GM19468 (cell line): ENCODE measurements at regions not wholly inside any gene's neighbourhood (a gene's known extent, or its start where the extent isn't known, plus 50 kb on each side); places are given as distances from the start of the nearest gene placed in this dataset.

Experiments
- ATAC-seq: cut with Tn5 transposase; IDR thresholded peaks from one replicate; pipeline ENCODE4 v1.9.1; 2021; ENCODE audit warnings: mild to moderate bottlenecking, moderate library complexity, moderate number of reproducible peaks; ENCODE audit not compliant: unreplicated experiment; ENCODE audit errors: extremely low read depth

DNA sequence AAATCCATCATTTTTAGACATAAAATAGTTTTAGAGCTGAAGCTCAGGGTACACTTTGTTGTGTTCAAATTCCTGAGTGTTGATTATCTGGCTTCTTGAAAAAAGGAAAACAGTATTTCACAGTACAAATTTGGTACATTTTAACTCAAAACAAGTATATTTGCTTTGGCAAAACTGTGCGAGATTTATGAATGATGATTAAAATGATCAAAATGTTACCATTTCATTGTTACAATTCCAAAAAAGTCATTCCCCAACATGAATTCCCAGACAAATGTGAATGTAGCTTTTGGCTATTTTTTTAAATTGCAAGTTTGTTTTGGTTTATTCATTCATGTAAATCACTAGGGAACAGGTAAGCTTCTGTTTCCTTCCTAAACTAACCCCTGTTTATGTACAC is 347.4 kb upstream of the DCBLD2 start:
- no peak for ATAC-seq

DNA sequence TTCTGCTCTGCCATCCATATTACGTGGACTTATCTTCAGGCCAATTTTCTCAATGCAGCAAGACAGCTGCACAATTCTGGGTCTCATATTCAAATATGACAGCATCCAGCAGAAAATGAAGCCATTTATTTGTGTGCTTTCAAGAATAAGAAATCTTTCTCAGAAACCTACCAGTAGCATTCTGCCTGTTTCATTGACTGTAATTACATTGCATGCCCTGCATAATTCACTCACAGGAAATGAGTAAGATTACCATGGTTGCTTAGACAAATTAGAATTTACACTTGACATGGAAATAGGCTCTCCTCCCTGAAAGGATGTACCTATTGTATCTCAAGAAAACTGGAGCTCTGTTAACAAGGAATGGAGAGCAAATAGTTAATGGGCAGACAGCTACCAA is 346.6 kb upstream of the DCBLD2 start:
- ATAC-seq, result no peak

DNA sequence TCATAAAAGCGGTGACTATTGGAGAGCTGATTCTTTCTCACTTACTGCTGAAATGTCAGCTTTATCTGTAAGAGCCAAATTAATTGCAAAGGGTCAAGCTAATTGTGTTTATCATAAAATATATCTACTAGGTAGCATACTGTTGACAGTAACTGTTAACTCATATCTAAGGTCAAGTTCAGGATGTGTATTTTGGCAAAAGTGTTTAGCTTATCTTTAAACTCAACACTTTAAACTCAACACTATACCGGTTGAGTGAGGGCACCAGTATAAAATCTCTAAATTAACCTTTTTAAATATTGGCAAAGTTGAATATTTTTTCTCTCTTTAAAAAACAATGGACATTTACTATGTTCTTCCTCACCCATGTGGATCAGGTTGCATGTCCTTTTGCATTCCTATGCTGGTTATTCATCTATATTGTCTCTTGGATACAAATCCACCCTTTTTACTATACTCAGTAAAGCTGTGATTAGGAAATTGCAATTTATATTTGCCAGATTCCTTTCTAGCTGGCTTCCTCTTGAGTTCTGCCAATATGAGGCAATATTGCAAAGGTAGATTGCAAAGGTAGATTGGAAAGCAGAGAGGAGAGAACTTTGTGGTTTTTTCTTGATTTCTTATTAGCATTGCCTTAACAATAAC is 344.6 kb upstream of the DCBLD2 start:
- no peak for ATAC-seq

DNA sequence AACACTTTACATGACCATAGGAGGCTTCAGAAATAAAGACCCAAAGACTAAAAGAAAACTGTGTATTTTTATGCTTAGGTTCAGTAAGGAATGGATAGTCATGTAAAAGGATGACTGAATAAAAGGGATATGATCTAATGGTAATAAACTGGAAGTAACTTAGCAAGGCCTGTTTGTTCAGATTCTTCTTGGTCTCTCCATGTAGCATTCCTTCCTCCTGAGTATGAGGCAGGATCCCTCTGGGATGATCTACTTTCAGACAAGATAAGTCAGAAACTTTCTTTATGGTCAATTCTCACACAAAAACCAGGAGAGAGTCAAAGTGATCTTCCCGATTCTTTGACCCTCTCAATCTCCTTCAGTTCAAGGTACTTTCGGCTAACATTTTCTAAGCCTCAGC is 340.8 kb upstream of the DCBLD2 start:
- no peak for ATAC-seq

DNA sequence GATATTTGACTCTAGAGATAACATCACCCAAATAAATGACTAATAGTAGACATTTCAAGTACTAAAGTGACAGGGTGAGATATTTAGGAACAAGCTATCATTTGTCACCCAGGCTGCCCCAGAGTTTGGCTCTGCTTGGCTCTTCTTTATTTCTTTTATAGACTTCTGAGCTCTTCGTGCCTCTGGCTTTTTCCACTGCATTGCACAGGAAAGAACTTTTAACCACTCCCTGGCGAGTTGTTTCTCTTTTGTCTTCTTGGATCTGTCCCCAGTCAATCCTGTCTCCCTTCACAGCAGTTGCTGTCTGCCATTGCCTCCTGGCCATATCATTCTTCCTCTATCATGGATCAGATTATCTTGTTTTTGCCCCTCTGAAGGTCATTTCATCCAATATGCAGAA is 339.2 kb upstream of the DCBLD2 start:
- no peak for ATAC-seq

DNA sequence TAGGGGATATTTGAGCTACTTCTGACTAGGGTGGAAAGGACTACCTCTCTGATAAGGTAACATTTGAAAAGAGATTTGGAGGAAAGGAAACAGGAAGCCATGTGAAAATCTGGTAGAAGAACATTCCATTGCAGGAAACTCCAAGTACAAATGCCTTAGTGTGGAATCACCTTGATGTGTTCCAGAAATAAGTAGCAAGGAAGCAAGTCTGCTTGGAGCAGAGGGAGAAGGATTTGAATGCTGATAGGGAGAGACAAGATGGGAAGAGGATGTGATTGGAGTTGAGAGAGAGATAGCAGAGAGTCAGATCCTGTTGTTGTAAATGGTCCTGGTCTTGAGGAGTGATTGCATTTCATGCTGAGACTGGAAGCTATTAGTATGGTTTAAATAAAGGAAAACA is 335.1 kb upstream of the DCBLD2 start:
- ATAC-seq, result no peak

DNA sequence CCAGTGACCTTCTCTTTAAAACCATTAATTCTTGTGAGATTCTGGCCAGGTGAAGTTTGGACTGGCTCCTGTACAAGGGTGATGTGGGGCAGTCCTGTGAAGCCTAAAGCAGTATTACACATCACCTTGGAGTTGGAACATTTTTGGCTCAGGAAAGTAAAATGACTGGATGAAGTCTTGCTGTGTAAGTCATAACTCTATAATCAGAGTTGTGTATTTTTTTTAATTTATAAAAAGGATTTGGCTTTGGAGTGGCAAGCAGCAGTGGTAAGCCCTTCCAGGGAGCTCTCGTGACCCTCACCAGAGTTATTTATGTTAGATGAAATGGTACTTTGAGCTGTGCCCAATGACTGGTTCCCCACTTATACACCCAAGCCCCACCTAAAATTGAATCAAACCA is 331.2 kb upstream of the DCBLD2 start:
- ATAC-seq, result no peak

DNA sequence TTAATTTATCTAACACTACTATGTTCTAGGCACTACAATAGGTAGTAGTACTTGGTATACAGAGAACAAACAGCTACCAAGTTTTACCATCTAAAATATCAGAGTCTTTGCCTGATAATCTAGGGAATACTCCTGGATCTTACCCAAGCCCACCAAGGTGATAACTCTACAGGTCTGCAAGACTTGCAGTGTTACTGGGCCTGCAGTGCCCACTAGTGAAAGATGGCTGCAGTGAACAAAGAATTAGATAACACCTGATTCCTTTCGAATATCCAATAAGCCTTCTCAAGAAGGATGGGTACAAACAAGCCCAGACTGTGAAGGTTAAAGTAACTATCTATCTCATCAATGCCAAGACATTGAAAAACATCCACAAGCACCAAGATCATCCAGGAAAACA is 317.0 kb upstream of the DCBLD2 start:
- ATAC-seq, result no peak

DNA sequence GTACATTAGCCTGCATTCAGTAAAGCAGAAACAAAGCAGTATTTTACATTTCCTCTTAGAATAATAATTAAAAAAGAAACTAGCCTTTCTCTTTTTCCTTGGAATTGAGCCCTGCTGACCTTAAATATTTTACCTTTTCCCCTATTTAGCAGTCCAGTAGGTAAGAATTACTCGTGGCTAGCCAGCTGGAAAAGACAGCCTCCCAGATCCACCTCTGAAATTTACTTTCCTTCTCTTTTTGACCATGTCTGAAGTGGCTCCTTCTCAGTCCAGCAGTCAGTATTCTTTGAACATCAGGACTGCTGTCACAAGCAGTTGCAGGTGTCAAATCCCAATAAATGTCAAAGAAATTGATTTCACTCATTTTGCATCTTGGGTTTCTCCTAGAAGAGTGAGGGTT is 311.5 kb upstream of the DCBLD2 start:
- ATAC-seq, result no peak

DNA sequence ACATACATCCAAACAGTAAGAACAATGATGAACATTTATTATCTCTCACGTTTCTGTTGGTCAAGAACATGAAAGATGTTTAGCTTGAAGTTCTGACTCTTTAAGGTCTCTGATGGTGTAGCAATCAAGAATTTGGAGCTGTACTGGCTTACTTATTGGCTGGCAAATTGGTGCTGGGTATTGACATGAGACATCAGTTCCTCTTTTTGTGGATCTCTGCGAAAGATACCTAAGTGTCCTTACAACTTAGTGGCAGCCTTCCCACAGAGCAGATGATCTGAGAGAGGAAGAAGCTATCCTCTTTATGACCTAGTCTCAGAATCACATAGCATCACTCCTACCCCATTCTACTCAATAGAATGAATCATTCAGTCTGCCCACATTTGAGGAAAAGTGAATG is 309.8 kb upstream of the DCBLD2 start:
- ATAC-seq, result no peak

DNA sequence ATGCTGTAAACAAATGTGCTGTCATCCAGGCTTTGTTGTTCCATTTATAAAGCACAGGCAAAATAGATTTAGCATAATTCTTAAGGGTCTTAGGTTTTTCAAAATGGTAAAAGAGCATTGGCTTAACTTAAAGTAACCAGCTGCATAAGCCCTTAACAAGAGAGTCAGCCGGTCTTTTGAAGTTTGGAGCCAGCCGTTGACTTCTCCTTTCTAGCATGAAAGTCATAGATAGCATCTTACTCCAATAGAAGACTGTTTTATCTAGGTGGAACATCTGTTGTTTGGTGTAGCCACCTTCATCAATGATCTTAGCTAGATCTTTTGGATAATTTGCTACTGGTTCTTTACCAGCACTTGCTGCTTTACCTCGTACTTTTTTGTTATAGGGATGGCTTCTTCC is 297.5 kb upstream of the DCBLD2 start:
- ATAC-seq, result no peak

DNA sequence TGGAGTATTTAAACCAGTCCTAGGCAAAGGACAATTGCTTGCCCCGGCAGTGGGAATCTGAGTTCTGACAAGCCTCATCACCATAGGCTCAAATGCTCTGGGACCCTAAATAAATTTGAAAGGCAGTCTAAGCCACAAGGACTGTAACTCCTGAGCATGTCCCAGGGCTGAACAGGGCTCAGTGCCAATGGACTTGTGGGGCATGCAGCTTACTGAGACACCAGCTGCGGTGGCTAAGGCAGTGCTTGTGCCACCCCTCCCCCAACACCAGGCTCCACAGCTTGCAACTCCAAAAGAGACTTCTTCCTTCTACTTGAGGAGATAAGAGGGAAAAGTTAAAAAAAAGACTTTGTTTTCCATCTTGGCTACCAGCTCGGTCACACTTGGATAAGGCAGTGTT is 289.7 kb upstream of the DCBLD2 start:
- ATAC-seq, result no peak

DNA sequence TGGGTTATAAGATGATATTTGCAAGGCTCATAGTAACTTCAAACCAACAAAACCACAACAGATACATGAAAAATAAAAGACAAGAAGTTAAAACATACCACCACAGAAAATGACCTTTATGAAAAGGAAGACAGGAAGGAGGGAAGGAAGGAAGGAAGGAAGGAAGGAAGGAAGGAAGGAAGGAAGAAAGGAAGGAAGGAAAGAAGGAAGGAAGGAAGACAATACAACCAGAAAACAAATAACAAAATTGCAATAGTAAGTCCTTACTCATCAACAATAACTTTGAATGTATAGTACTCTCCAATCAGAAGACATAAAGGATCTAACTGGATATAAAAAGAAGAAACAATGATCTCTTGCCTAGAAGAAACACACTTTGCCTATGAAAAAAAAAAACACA is 287.4 kb upstream of the DCBLD2 start:
- no peak for ATAC-seq

DNA sequence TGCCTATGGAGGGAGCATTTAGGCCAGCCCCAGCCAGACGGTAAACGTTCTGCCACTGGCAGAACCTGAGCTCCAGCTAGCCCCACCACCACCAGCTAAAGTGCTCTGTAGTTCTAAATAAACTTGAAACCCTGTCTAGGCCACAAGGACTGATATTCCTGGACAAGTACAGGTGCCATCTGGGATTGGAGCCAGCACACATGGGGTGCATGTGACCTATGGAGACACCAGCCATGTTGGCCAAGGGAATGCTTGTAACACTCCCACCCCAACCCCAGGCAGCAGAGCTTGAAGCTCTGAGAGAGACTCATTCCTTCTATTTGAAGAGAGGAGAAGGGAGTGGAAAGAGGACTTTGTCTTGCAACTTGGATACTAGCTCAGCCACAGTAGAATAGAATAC is 284.5 kb upstream of the DCBLD2 start:
- ATAC-seq, result no peak

DNA sequence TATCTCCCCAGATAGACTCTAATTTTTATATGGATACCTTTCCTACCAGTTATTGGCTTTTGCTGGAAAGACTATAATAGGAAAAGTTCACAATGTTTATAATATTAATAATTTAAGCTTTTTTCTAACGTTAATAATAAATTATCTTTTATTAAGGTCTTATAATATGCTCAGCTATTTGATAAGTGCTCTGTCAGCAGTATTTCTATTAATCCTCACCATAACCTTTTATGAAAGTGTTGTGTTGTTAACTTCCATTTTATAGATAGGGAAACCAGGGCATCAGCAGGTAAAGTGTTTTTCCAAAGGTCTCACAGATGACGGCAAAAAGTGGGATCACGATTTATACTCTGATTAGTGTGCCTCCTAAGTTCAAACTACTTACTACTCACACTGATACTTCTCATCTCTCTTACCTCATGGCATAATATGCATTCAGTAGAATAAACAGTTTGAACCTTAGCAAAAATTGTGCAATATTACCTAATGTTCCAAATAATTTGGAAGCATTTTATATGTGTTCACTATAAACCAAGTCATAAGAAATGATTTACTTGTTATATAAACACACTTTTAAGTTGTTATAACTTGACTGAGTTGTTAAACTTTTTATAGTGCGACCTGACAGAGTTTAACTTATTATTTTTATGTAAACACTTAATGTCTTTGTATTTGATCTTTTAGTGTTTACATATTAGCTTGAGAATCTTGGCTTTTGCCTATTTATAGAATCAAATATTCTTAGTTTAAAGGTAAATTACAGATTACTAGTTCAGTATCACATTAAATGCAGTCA is 274.9 kb upstream of the DCBLD2 start:
- ATAC-seq, result no peak

DNA sequence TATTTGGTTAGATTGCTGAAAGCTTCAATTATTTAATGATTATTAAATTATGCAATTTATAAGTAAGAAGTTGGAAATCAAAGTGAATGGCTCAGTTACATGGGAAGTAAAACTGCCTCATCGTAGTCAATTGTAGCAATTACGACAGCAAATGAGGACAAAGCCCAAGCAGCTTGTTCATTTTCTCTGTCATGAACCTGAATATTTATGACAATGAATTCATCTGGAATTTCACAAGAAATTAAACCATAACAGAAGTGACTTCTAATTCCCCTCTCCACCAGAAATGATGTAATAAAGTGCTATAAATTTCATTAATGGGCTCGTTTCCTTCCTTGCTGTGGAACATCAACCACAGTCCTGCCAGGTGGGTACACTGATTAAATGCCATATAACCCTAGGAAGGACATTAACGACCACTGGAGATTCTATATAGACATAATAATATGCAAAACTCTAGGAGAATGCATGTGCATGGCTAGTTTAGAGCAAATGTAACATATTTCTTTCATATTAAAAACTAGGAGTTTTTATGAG is 273.8 kb upstream of the DCBLD2 start:
- ATAC-seq, result no peak

DNA sequence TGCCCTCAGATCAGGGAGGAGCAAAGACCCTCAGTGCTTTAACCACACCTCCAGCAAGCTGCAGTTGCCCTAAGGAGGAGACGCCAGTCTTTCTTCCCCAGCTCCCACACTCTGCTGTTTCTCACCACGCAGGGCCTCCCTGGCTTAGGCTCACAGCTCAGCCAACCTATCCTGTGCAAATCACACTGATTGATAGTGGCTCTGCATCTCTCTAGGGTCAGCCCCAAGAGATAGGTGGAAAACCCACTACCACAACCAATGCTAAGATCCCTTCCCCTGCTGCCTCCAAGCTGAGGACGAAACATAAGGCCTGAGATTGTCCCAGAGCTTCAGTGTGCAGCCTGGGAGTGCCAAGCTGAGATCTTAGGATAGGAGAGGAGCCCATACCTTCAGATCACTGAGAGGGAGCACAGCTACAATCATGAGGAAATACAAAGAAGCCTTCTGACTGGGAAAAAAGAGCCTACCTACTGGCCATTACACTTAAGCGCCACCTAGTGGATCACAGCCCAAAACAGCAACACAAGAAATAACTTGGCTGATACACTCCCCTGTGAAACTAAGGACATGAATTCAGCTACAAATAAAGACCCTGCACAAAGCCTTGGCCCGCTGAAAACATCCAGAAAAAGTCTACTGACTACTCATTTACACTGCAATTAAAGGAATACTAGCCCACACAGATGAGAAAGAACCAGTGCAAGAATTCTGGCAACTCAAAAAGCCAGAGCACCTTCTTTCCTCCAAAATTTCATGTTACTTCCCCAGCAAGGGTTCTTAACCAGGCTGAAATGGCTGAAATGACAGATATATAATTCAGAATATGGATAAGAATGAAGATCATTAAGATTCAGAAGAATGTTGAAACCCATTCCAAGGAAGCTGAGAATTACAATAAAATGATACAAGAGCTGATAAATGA is 271.5 kb upstream of the DCBLD2 start:
- no peak for ATAC-seq

DNA sequence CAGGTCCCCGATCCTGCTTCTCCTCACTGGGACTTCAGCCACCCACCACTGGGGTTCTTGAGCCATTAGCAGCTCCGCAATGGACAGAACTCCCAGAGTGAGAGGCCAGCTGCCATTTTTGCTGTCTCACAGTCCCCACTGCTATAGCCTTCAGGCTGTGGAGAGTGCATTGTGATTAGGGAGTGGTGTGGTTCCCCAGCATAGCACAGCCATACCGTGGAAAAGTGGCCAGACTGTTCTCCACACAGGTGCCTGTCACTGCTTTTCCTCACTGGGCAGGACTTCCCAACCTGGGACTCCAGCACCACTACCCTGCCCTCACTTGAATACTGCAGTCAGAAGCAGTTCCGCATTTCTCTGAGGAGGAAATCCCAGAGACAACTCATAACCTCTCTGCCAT is 270.3 kb upstream of the DCBLD2 start:
- no peak for ATAC-seq

DNA sequence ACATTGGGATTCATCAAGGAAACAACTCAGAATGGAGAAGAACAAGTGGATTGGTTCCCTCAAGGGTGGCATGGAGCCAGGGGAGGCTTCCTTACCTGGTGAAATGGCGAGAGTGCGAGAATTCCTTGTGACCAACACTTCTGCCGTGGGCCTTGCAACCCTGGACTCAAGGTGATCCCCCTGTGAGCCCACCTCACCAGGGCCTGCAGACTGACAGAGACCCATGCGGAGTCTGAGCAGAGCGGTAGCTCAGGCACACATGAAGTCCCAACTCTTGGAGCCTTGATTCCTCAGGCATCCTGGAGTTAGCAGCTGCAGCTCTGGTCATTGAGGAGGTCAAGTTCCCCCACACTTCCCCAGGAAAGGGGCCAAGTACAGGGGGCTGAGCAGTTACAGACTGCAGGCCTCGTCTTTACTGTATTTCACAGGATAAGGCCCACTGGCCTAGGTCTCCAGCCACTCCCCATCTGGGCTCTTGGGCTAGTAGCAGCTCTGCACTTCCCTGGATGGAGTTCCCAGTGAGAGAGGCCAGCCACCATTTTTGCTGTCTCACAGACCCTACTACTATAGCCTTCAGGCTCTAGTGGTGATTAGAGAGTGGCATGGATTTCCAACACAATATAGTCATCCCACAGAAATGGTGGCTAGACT is 269.5 kb upstream of the DCBLD2 start:
- no peak for ATAC-seq

DNA sequence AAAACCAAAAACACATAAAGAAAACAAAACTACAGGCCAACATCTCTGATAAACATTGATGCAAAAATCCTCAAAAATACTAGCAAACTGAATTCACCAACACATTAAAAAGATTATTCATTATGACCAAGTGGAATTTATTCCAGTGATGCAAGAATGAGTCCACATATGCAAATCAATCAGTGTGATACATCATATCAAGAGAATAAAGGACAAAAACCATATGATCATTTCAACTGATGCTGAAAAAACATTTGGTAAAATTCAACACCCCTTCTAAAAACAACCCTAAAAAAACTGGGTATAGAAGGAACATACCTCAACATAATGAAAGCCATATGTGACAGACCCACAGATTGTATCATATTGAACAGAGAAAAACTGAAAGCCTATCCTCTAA is 265.6 kb upstream of the DCBLD2 start:
- no peak for ATAC-seq
